ENCODE measurements at regions not wholly inside any gene's neighbourhood (a gene's known extent, or its start where the extent isn't known, plus 50 kb on each side); places are given as distances from the start of the nearest gene placed in this dataset.

DNA sequence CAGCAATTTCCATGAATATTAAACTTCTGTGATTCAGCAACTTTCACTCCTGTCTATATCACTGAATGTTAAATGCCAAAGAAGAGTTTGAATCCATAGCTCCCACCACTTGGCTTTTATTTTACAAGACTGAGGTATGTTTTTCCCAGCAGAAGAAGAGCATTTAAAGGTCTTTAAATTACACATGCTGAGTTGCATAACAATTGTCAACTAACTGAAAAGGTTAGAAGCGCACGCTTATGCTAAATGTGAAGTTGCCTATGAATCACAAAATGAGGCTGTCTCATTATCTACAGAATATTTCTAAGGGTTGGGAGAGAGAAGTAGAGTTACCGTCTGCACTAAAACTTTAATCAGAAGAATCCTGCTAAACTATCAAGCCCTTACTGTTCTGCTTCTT is 1086.3 kb downstream of the FAM181B start:
- TF ChIP-seq POLR2A (IDR thresholded peaks at IDR 0.05) (no peak), EP300 (IDR thresholded peaks at IDR 0.05) (no peak)
